T-cell (primary cell): ENCODE measurements at regions not wholly inside any gene's neighbourhood (a gene's known extent, or its start where the extent isn't known, plus 50 kb on each side); places are given as distances from the start of the nearest gene placed in this dataset.

Source experiments
- ATAC-seq, 4 experiments: fragments of 200-7000 bp in 3 of 4; fragments of 150-1000 bp in 1 of 4; cut with Tn5 transposase; replicated peaks in 1 of 4; 1 replicate in 3 of 4; 2 replicates in 1 of 4; pipeline ENCODE4 v1.10.0; 2021; ENCODE audit warnings: moderate library complexity in 3 of 4, mild to moderate bottlenecking in 2 of 4, moderate number of reproducible peaks in 1 of 4
- CTCF ChIA-PET, 2 donors: fragments of 300-600 bp; sonication (Branson Sonifier 250); formaldehyde crosslinking; loops; one replicate each; lab custom pipeline; 2022; ENCODE audit warnings: antibody characterized with exemption in 2 of 2; lab: Charles Lee
- POLR2A ChIA-PET, 2 donors: fragments of 300-600 bp; sonication (Branson Sonifier 250); formaldehyde crosslinking; loops; one replicate each; lab custom pipeline; 2022; ENCODE audit warnings: antibody characterized with exemption in 2 of 2; lab: Charles Lee
- DNase-seq, 35 experiments: peaks; one replicate each; pipeline versions ENCODE4 v3.0.0 to v3.0.0-alpha.2; 2013 to 2023
- H3K27ac ChIP-seq: one replicate; pipeline ENCODE4 v1.5.1; 2013; ENCODE audit warnings: low read length
- H3K27me3 ChIP-seq, 2 experiments: replicated peaks in 1 of 2; 1 replicate in 1 of 2; 2 replicates in 1 of 2; pipeline versions ENCODE4 v1.6.1 to v1.7.0; 2013; ENCODE audit warnings: low read length in 1 of 2, mixed read lengths in 1 of 2; ENCODE audit not compliant: control insufficient read depth in 2 of 2, insufficient read depth in 2 of 2; ENCODE audit errors: extremely low read depth in 1 of 2
- H3K36me3 ChIP-seq, 2 donors: 1 replicate in 1 of 2; 2 replicates in 1 of 2; pipeline versions ENCODE4 v1.6.1 to v1.7.0; 2013; ENCODE audit warnings: low read length in 1 of 2; ENCODE audit not compliant: control insufficient read depth in 2 of 2, insufficient read depth in 1 of 2; ENCODE audit errors: extremely low read depth in 1 of 2
- H3K4me1 ChIP-seq, 2 experiments: 1 replicate in 1 of 2; 2 replicates in 1 of 2; pipeline versions ENCODE4 v1.6.1 to v1.7.0; 2013; ENCODE audit warnings: low read length in 2 of 2, mixed read lengths in 1 of 2; ENCODE audit not compliant: insufficient read depth in 2 of 2, control insufficient read depth in 1 of 2; ENCODE audit errors: extremely low read depth in 1 of 2
- H3K4me3 ChIP-seq, 2 donors: 1 replicate in 1 of 2; 2 replicates in 1 of 2; pipeline versions ENCODE4 v1.5.1 to v1.7.0; 2013; ENCODE audit warnings: mild to moderate bottlenecking in 2 of 2, low read length in 1 of 2, moderate library complexity in 1 of 2; ENCODE audit not compliant: control insufficient read depth in 1 of 2; ENCODE audit errors: extremely low read depth in 1 of 2
- H3K9me3 ChIP-seq: 2 replicates; pipeline ENCODE4 v1.7.0; 2013
- H3K27ac Mint-ChIP-seq, 2 donors: one replicate each; pipeline ENCODE4 v1.8.0; 2020 to 2021; ENCODE audit warnings: mild to moderate bottlenecking in 2 of 2, mixed read lengths in 2 of 2
- H3K27me3 Mint-ChIP-seq, 2 donors: one replicate each; pipeline ENCODE4 v1.8.0; 2021 to 2022; ENCODE audit warnings: mixed read lengths in 2 of 2
- H3K36me3 Mint-ChIP-seq: one replicate; pipeline ENCODE4 v1.8.0; 2021; ENCODE audit warnings: mixed read lengths
- H3K4me1 Mint-ChIP-seq, 3 donors: one replicate each; pipeline ENCODE4 v1.8.0; 2020 to 2022; ENCODE audit warnings: mixed read lengths in 3 of 3, mild to moderate bottlenecking in 1 of 3
- H3K4me3 Mint-ChIP-seq, 3 donors: one replicate each; pipeline ENCODE4 v1.8.0; 2020 to 2022; ENCODE audit warnings: mild to moderate bottlenecking in 3 of 3, mixed read lengths in 3 of 3, moderate library complexity in 3 of 3
- H3K9me3 Mint-ChIP-seq, 3 donors: one replicate each; pipeline ENCODE4 v1.8.0; 2020 to 2022; ENCODE audit warnings: mixed read lengths in 3 of 3
- WGBS: methylation state at CpG from one replicate; pipeline ENCODE4 v1.1.5; 2013; ENCODE audit warnings: missing lambda C conversion rate; ENCODE audit not compliant: insufficient coverage; 5-methylcytosine and 5-hydroxymethylcytosine counted together

DNA sequence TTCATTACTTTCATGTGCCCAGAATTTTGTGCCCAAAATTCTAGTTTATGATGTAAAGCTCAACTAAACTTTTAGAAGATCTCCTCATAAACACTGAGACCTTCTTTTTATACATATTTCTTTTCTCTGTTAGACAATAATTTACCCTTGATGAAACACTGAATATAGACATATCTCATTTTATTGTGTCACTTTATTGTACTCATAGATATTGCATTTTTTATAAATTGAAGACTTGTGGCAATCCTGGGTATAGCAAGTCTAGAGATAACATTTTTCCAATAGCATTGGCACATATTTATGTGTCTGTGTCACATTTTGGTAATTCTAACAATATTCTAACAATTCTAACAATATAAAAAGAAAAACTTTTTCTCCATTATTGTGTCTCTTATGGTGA is 74.9 kb upstream of the POU3F2 start:
- DNase-seq (no peak), ATAC-seq (no peak)
- peaks cover 0 to 10% (median 5%) of the 10 kb centered on the region in 3 donors for H3K9me3 Mint-ChIP-seq
- ChIA-PET POLR2A (interaction anchor here in 1 of 2 donors (0.6 kb wide), 1 partner anchor 407 kb away, joined by 6 read pairs; no protein-coding TSS in a partner anchor), CTCF (no interaction called here)
- H3K4me3 Mint-ChIP-seq, result no peak overlapping the region
- H3K36me3 Mint-ChIP-seq, result no peaks in the 10 kb centered on the region
- Histone ChIP-seq H3K9me3 (no peaks in the 10 kb centered on the region), H3K4me3 (no peak overlapping the region), H3K4me1 (no peaks in the 10 kb centered on the region), H3K36me3 (no peaks in the 10 kb centered on the region), H3K27ac (no peak overlapping the region), H3K27me3 (peaks cover 0 to 4% of the 10 kb centered on the region in 2 experiments)
- H3K27ac Mint-ChIP-seq, result no peak overlapping the region
- H3K4me1 Mint-ChIP-seq, result peaks cover 6 to 9% (median 7%) of the 10 kb centered on the region in 3 donors
- peaks cover 15 to 23% of the 10 kb centered on the region in 2 donors for H3K27me3 Mint-ChIP-seq

- H3K4me1 Mint-ChIP-seq, result peaks cover 7 to 12% (median 9%) of the 10 kb centered on the region in 3 donors
- Histone ChIP-seq H3K4me1 (no peaks in the 10 kb centered on the region), H3K27me3 (peaks cover 0 to 7% of the 10 kb centered on the region in 2 experiments), H3K27ac (no peak overlapping the region), H3K36me3 (no peaks in the 10 kb centered on the region), H3K9me3 (no peaks in the 10 kb centered on the region), H3K4me3 (peak overlapping the region in 1 of 2 donors; percentile 11)
- CTCF ChIA-PET, result no interaction called here
- no peak overlapping the region for H3K27ac Mint-ChIP-seq
- no peak for ATAC-seq
- no CpG with 5 or more reads among the region's 1 CpG for WGBS
- POLR2A ChIA-PET, result no interaction called here
- peak overlapping the region; percentile 26 to 60 (median 34) for H3K4me3 Mint-ChIP-seq
- peaks cover 23 to 36% of the 10 kb centered on the region in 2 donors for H3K27me3 Mint-ChIP-seq
- no peaks in the 10 kb centered on the region for H3K36me3 Mint-ChIP-seq
- no peak for DNase-seq
- H3K9me3 Mint-ChIP-seq, result peaks cover 0 to 6% (median 5%) of the 10 kb centered on the region in 3 donors
Observed at GRCh38 chr6:98764373-98764911, 69.9 kb upstream of the POU3F2 start.

GRCh38 chr6:98769546-98769945 is 64.8 kb upstream of the POU3F2 start:
- no CpG with 5 or more reads among the region's 1 CpG for WGBS
- H3K4me1 ChIP-seq, result no peaks in the 10 kb centered on the region
- H3K9me3 Mint-ChIP-seq, result no peaks in the 10 kb centered on the region
- H3K36me3 ChIP-seq, result no peaks in the 10 kb centered on the region
- H3K27me3 Mint-ChIP-seq, result peaks cover 29 to 30% of the 10 kb centered on the region in 2 donors
- H3K9me3 ChIP-seq, result no peaks in the 10 kb centered on the region
- H3K4me3 ChIP-seq, result no peak overlapping the region
- CTCF ChIA-PET, result no interaction called here
- ATAC-seq (no peak), DNase-seq (peak in 7 of 35 experiments; percentile 1 to 18 (median 2))
- H3K27me3 ChIP-seq, result peaks cover 0 to 3% of the 10 kb centered on the region in 2 experiments
- H3K36me3 Mint-ChIP-seq, result no peaks in the 10 kb centered on the region
- peaks cover under 1 to 2% (median 1%) of the 10 kb centered on the region in 3 donors for H3K4me1 Mint-ChIP-seq
- no peak overlapping the region for H3K4me3 Mint-ChIP-seq
- POLR2A ChIA-PET, result no interaction called here
- H3K27ac Mint-ChIP-seq, result no peak overlapping the region
- no peak overlapping the region for H3K27ac ChIP-seq

GRCh38 chr6:98775205-98775604 is 59.2 kb upstream of the POU3F2 start:
- Mint-ChIP-seq H3K4me1 (no peaks in the 10 kb centered on the region), H3K9me3 (peaks cover 0 to 4% (median 0%) of the 10 kb centered on the region in 3 donors), H3K4me3 (no peak overlapping the region), H3K36me3 (no peaks in the 10 kb centered on the region), H3K27me3 (peaks cover 22 to 38% of the 10 kb centered on the region in 2 donors), H3K27ac (no peak overlapping the region)
- Histone ChIP-seq H3K9me3 (no peaks in the 10 kb centered on the region), H3K27ac (no peak overlapping the region), H3K36me3 (no peaks in the 10 kb centered on the region), H3K27me3 (no peaks in the 10 kb centered on the region), H3K4me1 (no peaks in the 10 kb centered on the region), H3K4me3 (no peak overlapping the region)
- DNase-seq, result no peak
- no peak for ATAC-seq
- ChIA-PET CTCF (interaction anchor here in 1 of 2 donors (0.7 kb wide), 1 partner anchor 33 kb away, joined by 5 read pairs; no protein-coding TSS in a partner anchor), POLR2A (no interaction called here)
- WGBS, result no CpG with 5 or more reads among the region's 2 CpGs

GRCh38 chr6:98777762-98778161 is 56.6 kb upstream of the POU3F2 start:
- Mint-ChIP-seq H3K27me3 (peaks cover 17 to 36% of the 10 kb centered on the region in 2 donors), H3K4me3 (no peak overlapping the region), H3K27ac (no peak overlapping the region), H3K36me3 (no peaks in the 10 kb centered on the region), H3K4me1 (no peaks in the 10 kb centered on the region), H3K9me3 (peaks cover 0 to 4% (median 0%) of the 10 kb centered on the region in 3 donors)
- ChIA-PET POLR2A (interaction anchor here in 1 of 2 donors (0.6 kb wide), 1 partner anchor 214 kb away, joined by 6 read pairs; no protein-coding TSS in a partner anchor), CTCF (no interaction called here)
- Histone ChIP-seq H3K27ac (no peak overlapping the region), H3K4me1 (no peaks in the 10 kb centered on the region), H3K36me3 (no peaks in the 10 kb centered on the region), H3K27me3 (no peaks in the 10 kb centered on the region), H3K9me3 (no peaks in the 10 kb centered on the region), H3K4me3 (no peak overlapping the region)
- DNase-seq (no peak), ATAC-seq (no peak)
- WGBS, result no CpG with 5 or more reads among the region's 1 CpG

- ChIA-PET POLR2A (no interaction called here), CTCF (interaction anchor here in 1 of 2 donors (0.7 kb wide), 1 partner anchor 860 kb away, joined by 5 read pairs; no protein-coding TSS in a partner anchor)
- 100% methylated on average over 2 of the region's 3 CpGs for WGBS
- peaks cover 0 to 4% (median 0%) of the 10 kb centered on the region in 3 donors for H3K9me3 Mint-ChIP-seq
- H3K27me3 Mint-ChIP-seq, result peaks cover 13 to 34% of the 10 kb centered on the region in 2 donors
- Histone ChIP-seq H3K27me3 (peaks cover 0 to 4% of the 10 kb centered on the region in 2 experiments), H3K27ac (no peak overlapping the region), H3K9me3 (no peaks in the 10 kb centered on the region), H3K4me1 (no peaks in the 10 kb centered on the region), H3K36me3 (no peaks in the 10 kb centered on the region), H3K4me3 (no peak overlapping the region)
- H3K4me1 Mint-ChIP-seq, result no peaks in the 10 kb centered on the region
- H3K27ac Mint-ChIP-seq, result no peak overlapping the region
- ATAC-seq (no peak), DNase-seq (no peak)
- H3K4me3 Mint-ChIP-seq, result no peak overlapping the region
- H3K36me3 Mint-ChIP-seq, result no peaks in the 10 kb centered on the region
Observed at GRCh38 chr6:98779618-98780017, 54.8 kb upstream of the POU3F2 start.
